Stimulated activated CD4-positive, alpha-beta T cell treated with anti-CD3 and anti-CD28 coated beads, Interleukin-1b, Interleukin-23, amount 100 ng/mL, for 4 hours (primary cell): ENCODE measurements at regions not wholly inside any gene's neighbourhood (a gene's known extent, or its start where the extent isn't known, plus 50 kb on each side); places are given as distances from the start of the nearest gene placed in this dataset.

ENCODE experiments used
- DNase-seq, 2 donors: peaks; one replicate each; pipeline ENCODE4 v3.0.0-alpha.2; 2020; ENCODE audit warnings: low read depth in 2 of 2

GRCh38 chr3:182575941-182576340 lies 217.4 kb upstream of the ATP11B start:
- no peak for DNase-seq

- DNase-seq, result no peak
These were observed 209.8 kb upstream of the ATP11B start for GRCh38 chr3:182583545-182583944.

GRCh38 chr3:182585532-182586150 lies 207.7 kb upstream of the ATP11B start:
- DNase-seq, result no peak

- no peak for DNase-seq
These were observed 200.6 kb upstream of the ATP11B start for GRCh38 chr3:182592747-182593146.

- no peak for DNase-seq
These were observed 196.5 kb upstream of the ATP11B start for GRCh38 chr3:182596676-182597410.

GRCh38 chr3:182597621-182598041 lies 195.7 kb upstream of the ATP11B start:
- no peak for DNase-seq

- no peak for DNase-seq
These were observed 191.7 kb upstream of the ATP11B start for GRCh38 chr3:182601597-182601996.

GRCh38 chr3:182603501-182603900 lies 189.8 kb upstream of the ATP11B start:
- no peak for DNase-seq

GRCh38 chr3:182605882-182606611 lies 187.3 kb upstream of the ATP11B start:
- no peak for DNase-seq

GRCh38 chr3:182606905-182607504 lies 186.3 kb upstream of the ATP11B start:
- DNase-seq, result no peak

GRCh38 chr3:182608832-182609231 lies 184.5 kb upstream of the ATP11B start:
- no peak for DNase-seq

GRCh38 chr3:182609575-182610156 lies 183.6 kb upstream of the ATP11B start:
- DNase-seq, result no peak

- no peak for DNase-seq
These were observed 181.0 kb upstream of the ATP11B start for GRCh38 chr3:182612332-182612731.

GRCh38 chr3:182617500-182617899 lies 175.8 kb upstream of the ATP11B start:
- no peak for DNase-seq

- DNase-seq, result no peak
These were observed 175.1 kb upstream of the ATP11B start for GRCh38 chr3:182618085-182618732.

GRCh38 chr3:182618981-182619591 lies 174.2 kb upstream of the ATP11B start:
- no peak for DNase-seq

- no peak for DNase-seq
These were observed 172.4 kb upstream of the ATP11B start for GRCh38 chr3:182620723-182621434.

- DNase-seq, result no peak
These were observed 171.7 kb upstream of the ATP11B start for GRCh38 chr3:182621435-182622240.

GRCh38 chr3:182622241-182622545 lies 171.1 kb upstream of the ATP11B start:
- no peak for DNase-seq
